Common myeloid progenitor, CD34-positive (primary cell): ENCODE measurements at regions not wholly inside any gene's neighbourhood (a gene's known extent, or its start where the extent isn't known, plus 50 kb on each side); places are given as distances from the start of the nearest gene placed in this dataset.

Source experiments
- CTCF ChIA-PET: fragments of 350-600 bp; sonication (Branson Sonifier 250); formaldehyde crosslinking; loops from one replicate; lab custom pipeline; 2021; ENCODE audit warnings: antibody characterized with exemption; lab: Charles Lee
- POLR2A ChIA-PET: fragments of 350-600 bp; sonication (Branson Sonifier 250); formaldehyde crosslinking; loops from one replicate; lab custom pipeline; 2021; ENCODE audit warnings: antibody characterized with exemption; lab: Charles Lee
- DNase-seq, 3 donors: peaks; one replicate each; pipeline versions ENCODE4 v3.0.0 to v3.0.0-alpha.2; 2013
- H3K27ac ChIP-seq, 2 experiments: 1 replicate in 1 of 2; 2 replicates in 1 of 2; pipeline ENCODE4 v1.7.0; 2013; ENCODE audit warnings: inconsistent platforms in 2 of 2, low read length in 2 of 2, mild to moderate bottlenecking in 2 of 2, low read depth in 1 of 2, moderate library complexity in 1 of 2; ENCODE audit not compliant: severe bottlenecking in 2 of 2, insufficient read depth in 1 of 2, poor library complexity in 1 of 2
- H3K27me3 ChIP-seq, 5 experiments: replicated peaks in 2 of 5; 1 replicate in 3 of 5; 2 replicates in 2 of 5; pipeline versions ENCODE4 v1.6.1 to v1.7.0; 2013; ENCODE audit warnings: low read length in 4 of 5, mild to moderate bottlenecking in 2 of 5, moderate library complexity in 2 of 5, inconsistent platforms in 1 of 5; ENCODE audit not compliant: insufficient read depth in 5 of 5, control insufficient read depth in 4 of 5
- H3K36me3 ChIP-seq, 4 experiments: 1 replicate in 2 of 4; 2 replicates in 2 of 4; pipeline versions ENCODE4 v1.6.1 to v1.7.0; 2013; ENCODE audit warnings: low read length in 3 of 4, control low read depth in 1 of 4, mild to moderate bottlenecking in 1 of 4; ENCODE audit not compliant: control insufficient read depth in 4 of 4, insufficient read depth in 4 of 4
- H3K4me1 ChIP-seq, 4 experiments: 1 replicate in 3 of 4; 2 replicates in 1 of 4; pipeline versions ENCODE4 v1.6.1 to v1.7.1; 2013; ENCODE audit warnings: low read length in 3 of 4, mild to moderate bottlenecking in 3 of 4, control low read depth in 1 of 4, inconsistent platforms in 1 of 4, moderate library complexity in 1 of 4; ENCODE audit not compliant: control insufficient read depth in 4 of 4, insufficient read depth in 4 of 4; ENCODE audit errors: control extremely low read depth in 1 of 4
- H3K4me3 ChIP-seq, 7 experiments: 1 replicate in 4 of 7; 2 replicates in 3 of 7; pipeline versions ENCODE4 v1.5.1 to v1.7.0; 2013; ENCODE audit warnings: mild to moderate bottlenecking in 7 of 7, low read length in 6 of 7, moderate library complexity in 6 of 7, inconsistent platforms in 2 of 7, low read depth in 2 of 7, control low read depth in 1 of 7; ENCODE audit not compliant: insufficient read depth in 4 of 7, control insufficient read depth in 1 of 7; ENCODE audit errors: extremely low read depth in 1 of 7
- H3K9me3 ChIP-seq, 5 experiments: 1 replicate in 4 of 5; 2 replicates in 1 of 5; pipeline versions ENCODE4 v1.6.1 to v1.7.1; 2013; ENCODE audit warnings: low read length in 4 of 5, mild to moderate bottlenecking in 2 of 5, inconsistent platforms in 1 of 5, low read depth in 1 of 5, moderate library complexity in 1 of 5; ENCODE audit not compliant: control insufficient read depth in 4 of 5, insufficient read depth in 2 of 5; ENCODE audit errors: control extremely low read depth in 1 of 5
- WGBS: methylation state at CpG from one replicate; pipeline ENCODE4 v1.1.5; 2013; ENCODE audit not compliant: insufficient coverage; 5-methylcytosine and 5-hydroxymethylcytosine counted together

GRCh38 chr3:132218817-132219755, 98.1 kb upstream of the ACP3 start:
- Histone ChIP-seq H3K4me1 (no peaks in the 10 kb centered on the region), H3K27ac (no peak overlapping the region), H3K36me3 (no peaks in the 10 kb centered on the region), H3K4me3 (no peak overlapping the region), H3K27me3 (no peaks in the 10 kb centered on the region), H3K9me3 (no peaks in the 10 kb centered on the region)
- CTCF ChIA-PET: interaction anchor here (0.9 to 5.9 kb wide), 2 partner anchors 9 to 35 kb away, joined by 3 to 36 read pairs; no protein-coding TSS in a partner anchor
- 81% methylated on average over 2 of the region's 3 CpGs for WGBS
- no peak for DNase-seq
- POLR2A ChIA-PET: interaction anchor here (0.6 to 0.7 kb wide), 2 partner anchors 199 to 494 kb away, joined by 3 to 4 read pairs; no protein-coding TSS in a partner anchor

- Histone ChIP-seq H3K9me3 (no peaks in the 10 kb centered on the region), H3K4me3 (no peak overlapping the region), H3K27ac (no peak overlapping the region), H3K36me3 (no peaks in the 10 kb centered on the region), H3K4me1 (no peaks in the 10 kb centered on the region), H3K27me3 (no peaks in the 10 kb centered on the region)
- 100% methylated on average over 4 of the region's 4 CpGs for whole genome bisulfite sequencing
- ChIA-PET POLR2A (no interaction called here), CTCF (interaction anchor here (5.9 kb wide), 1 partner anchor 11 kb away, joined by 36 read pairs; no protein-coding TSS in a partner anchor)
- no peak for DNase-seq
Observed at GRCh38 chr3:132220986-132221385, 96.2 kb upstream of the ACP3 start.

GRCh38 chr3:132222868-132223538, 94.2 kb upstream of the ACP3 start:
- DNase-seq: no peak
- Histone ChIP-seq H3K9me3 (no peaks in the 10 kb centered on the region), H3K27me3 (no peaks in the 10 kb centered on the region), H3K4me3 (no peak overlapping the region), H3K36me3 (no peaks in the 10 kb centered on the region), H3K27ac (no peak overlapping the region), H3K4me1 (no peaks in the 10 kb centered on the region)
- 96% methylated on average over 5 of the region's 6 CpGs for WGBS
- POLR2A ChIA-PET: no interaction called here
- CTCF ChIA-PET: interaction anchor here (5.9 kb wide), 1 partner anchor 13 kb away, joined by 36 read pairs; no protein-coding TSS in a partner anchor

GRCh38 chr3:132225664-132226063, 91.5 kb upstream of the ACP3 start:
- CTCF ChIA-PET: no interaction called here
- Histone ChIP-seq H3K9me3 (no peaks in the 10 kb centered on the region), H3K4me3 (no peak overlapping the region), H3K36me3 (no peaks in the 10 kb centered on the region), H3K27me3 (no peaks in the 10 kb centered on the region), H3K27ac (no peak overlapping the region), H3K4me1 (no peaks in the 10 kb centered on the region)
- no peak for DNase-seq
- no CpG with 5 or more reads among the region's 2 CpGs for WGBS
- POLR2A ChIA-PET: no interaction called here

- WGBS: 67% methylated on average over 3 of the region's 3 CpGs
- H3K27ac ChIP-seq: no peak overlapping the region
- POLR2A ChIA-PET: interaction anchor here (0.6 kb wide), 1 partner anchor 1683 kb away, joined by 3 read pairs; no protein-coding TSS in a partner anchor
- H3K27me3 ChIP-seq: no peaks in the 10 kb centered on the region
- CTCF ChIA-PET: no interaction called here
- no peak overlapping the region for H3K4me3 ChIP-seq
- peaks cover 0 to 5% (median 3%) of the 10 kb centered on the region in 4 experiments for H3K4me1 ChIP-seq
- no peaks in the 10 kb centered on the region for H3K36me3 ChIP-seq
- DNase-seq: no peak
- H3K9me3 ChIP-seq: no peaks in the 10 kb centered on the region
Observed at GRCh38 chr3:132228923-132229322, 88.3 kb upstream of the ACP3 start.

- DNase-seq: no peak
- POLR2A ChIA-PET: interaction anchor here (0.6 kb wide), 1 partner anchor 1682 kb away, joined by 3 read pairs; no protein-coding TSS in a partner anchor
- CTCF ChIA-PET: no interaction called here
- Histone ChIP-seq H3K27me3 (no peaks in the 10 kb centered on the region), H3K27ac (no peak overlapping the region), H3K4me1 (peaks cover 0 to 5% (median 3%) of the 10 kb centered on the region in 4 experiments), H3K36me3 (no peaks in the 10 kb centered on the region), H3K4me3 (no peak overlapping the region), H3K9me3 (no peaks in the 10 kb centered on the region)
- 100% methylated on average over 1 of the region's 2 CpGs for WGBS
Observed at GRCh38 chr3:132229641-132230040, 87.6 kb upstream of the ACP3 start.
